ENCODE measurements at regions not wholly inside any gene's neighbourhood (a gene's known extent, or its start where the extent isn't known, plus 50 kb on each side); places are given as distances from the start of the nearest gene placed in this dataset.

DNA sequence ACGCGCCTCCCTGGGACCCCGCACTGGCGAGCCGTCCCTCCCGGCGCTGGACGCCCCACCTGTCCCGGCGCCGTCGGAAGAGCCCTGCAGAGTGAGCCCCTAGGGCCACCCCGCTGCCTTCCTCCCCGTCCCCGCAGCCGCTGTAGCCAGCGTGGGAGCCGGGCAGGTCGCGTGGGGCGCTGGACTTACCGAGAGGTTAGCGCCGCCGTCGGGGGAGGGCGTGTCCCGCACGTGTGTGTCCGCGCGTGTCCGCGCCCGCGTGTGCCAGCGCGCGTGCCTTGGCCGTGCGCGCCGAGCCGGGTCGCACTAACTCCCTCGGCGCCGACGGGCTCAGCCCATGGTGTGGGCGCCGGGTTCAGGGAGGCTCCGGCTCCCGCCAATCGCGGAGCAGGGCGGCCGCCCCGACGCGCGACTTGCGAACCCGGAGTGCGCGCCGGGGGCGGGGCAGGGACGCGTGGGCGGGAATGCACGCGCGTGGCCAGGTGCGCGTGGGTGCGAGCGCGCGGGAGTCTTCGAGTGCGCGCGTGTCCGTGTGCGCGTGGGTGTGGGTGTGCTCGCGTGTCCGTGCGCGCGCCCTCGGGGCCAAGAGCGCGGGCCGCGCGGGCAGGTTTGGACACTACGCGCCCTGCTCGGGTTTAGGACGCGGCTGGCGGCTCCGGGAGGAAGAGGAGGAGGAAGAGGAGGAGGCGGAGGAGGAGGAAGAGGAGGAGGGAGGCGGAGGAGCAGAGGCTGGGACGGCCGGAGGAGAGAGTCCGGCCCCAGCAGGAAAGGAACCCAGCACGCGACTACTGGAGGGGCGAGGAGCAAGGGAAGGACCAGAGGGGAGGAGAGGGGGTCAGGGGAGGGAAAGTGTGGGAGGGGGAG, 145.2 kb upstream of the ETS2 start:
- BruUV-seq (replicated peaks), result no TSS peak
- intact Hi-C loops (cut with micrococcal nuclease), result no loop called here

More for the DNA sequence above, 145.2 kb upstream of the ETS2 start:
- DNase-seq (ENCODE audit: extremely low read depth in 1 of 4, low spot score in 3 of 4) (no peak), FAIRE-seq (no peak), ATAC-seq (no peak)
- Histone ChIP-seq H3K9me3 (replicated peaks; ENCODE audit: control insufficient read depth, insufficient read depth, low read depth, low read length) (no peaks in the 10 kb centered on the region), H3K4me2 (ENCODE audit: insufficient read depth, low read length) (no peak overlapping the region), H3K9ac (ENCODE audit: insufficient read depth in 1 of 2, low read depth in 2 of 2, low read length in 2 of 2) (no peak overlapping the region), H4K20me1 (replicated peaks; ENCODE audit: control insufficient read depth, insufficient read depth, low read length) (no peaks in the 10 kb centered on the region), H3K79me2 (ENCODE audit: control insufficient read depth, insufficient read depth, low read length) (no peaks in the 10 kb centered on the region), H3K4me1 (replicated peaks in 1 of 2; ENCODE audit: control insufficient read depth in 2 of 2, insufficient read depth in 2 of 2, low read length in 2 of 2) (no peaks in the 10 kb centered on the region), H2AFZ (ENCODE audit: low read depth, low read length) (no peak overlapping the region), H3K27me3 (ENCODE audit: control insufficient read depth in 2 of 2, insufficient read depth in 2 of 2, low read length in 2 of 2) (peaks cover 19 to 22% of the 10 kb centered on the region in 2 experiments), H3K36me3 (ENCODE audit: control insufficient read depth, insufficient read depth, low read length) (no peaks in the 10 kb centered on the region), H3K4me3 (no peak overlapping the region), H3K27ac (ENCODE audit: extremely low read depth, low read depth, low read length) (no peak overlapping the region), H3K9me1 (ENCODE audit: control insufficient read depth, insufficient read depth, low read length) (no peaks in the 10 kb centered on the region)
- TF ChIP-seq NR1H2 (CRISPR knock-in tag; IDR thresholded peaks at IDR 0.05) (no peak), TFAP4 (CRISPR knock-in tag; IDR thresholded peaks at IDR 0.05; ENCODE audit: borderline replicate concordance) (no peak), ZNF165 (CRISPR knock-in tag; IDR thresholded peaks at IDR 0.05; ENCODE audit: borderline replicate concordance) (no peak)
- POLR2A ChIA-PET, result interaction anchor here (1.1 kb wide), 1 partner anchor 27 kb away, joined by 3 read pairs; no protein-coding TSS in a partner anchor
- in situ Hi-C loops (cut with MboI), result no loop called here
- CTCF ChIA-PET (ENCODE audit: low intra/inter-chr PET ratio), result interaction anchor here (0.6 kb wide), 1 partner anchor 475 kb away, joined by 5 read pairs; no protein-coding TSS in a partner anchor
- WGBS (ENCODE audit: insufficient coverage, low coverage, missing lambda C conversion rate), result 46% methylated on average over 38 of the region's 113 CpGs
